HepG2 (cell line): ENCODE measurements at regions not wholly inside any gene's neighbourhood (a gene's known extent, or its start where the extent isn't known, plus 50 kb on each side); places are given as distances from the start of the nearest gene placed in this dataset.

Experiments used
- ATAC-seq: fragments of 200-7000 bp; cut with Tn5 transposase; 3 replicates; pipeline ENCODE4 v1.9.1; 2020; ENCODE audit warnings: mild to moderate bottlenecking, moderate library complexity
- BruUV-seq: library from RNA; stranded (reverse); fragments of 400-500 nt; replicated peaks from 2 replicates; lab custom pipeline; 2021; lab: Mats Ljungman, UMichigan
- CTCF ChIA-PET: fragments of 300-600 bp; formaldehyde crosslinking; extraction: SDS; loops from one replicate; lab custom pipeline; 2021; ENCODE audit warnings: low total read pairs, inconsistent platforms, low intra/inter-chr PET ratio; lab: Yijun Ruan, JAX
- POLR2A ChIA-PET: fragments of 350-600 bp; sonication (Branson Sonifier 250); formaldehyde crosslinking; loops from one replicate; lab custom pipeline; 2020; ENCODE audit warnings: antibody characterized with exemption, inconsistent platforms; lab: Yijun Ruan, JAX
- DNase-seq: peaks from one replicate; pipeline ENCODE4 v3.0.0-alpha.2; 2015; ENCODE audit warnings: low spot score
- FAIRE-seq: peaks from 3 replicates; lab custom pipeline; 2011; peaks lifted over from hg19 to GRCh38; lab: Jason Lieb, UNC
- H2AFZ ChIP-seq: one replicate; pipeline ENCODE4 v1.6.1; 2011; ENCODE audit warnings: low read length, inconsistent platforms
- H3K27ac ChIP-seq: fragments of 300-600 bp; 3 replicates; pipeline ENCODE4 v1.8.0; 2011; ENCODE audit warnings: mixed run types, mild to moderate bottlenecking, mixed read lengths, low read length, inconsistent platforms; ENCODE audit not compliant: insufficient read depth; ENCODE audit errors: extremely low read length
- H3K27me3 ChIP-seq, 2 experiments: fragments of 200-600 bp in 1 of 2; 2 replicates in 1 of 2; 3 replicates in 1 of 2; pipeline versions ENCODE4 v1.6.0 to v1.8.0; 2011; ENCODE audit warnings: low read length in 2 of 2, mild to moderate bottlenecking in 2 of 2, moderate library complexity in 2 of 2, inconsistent platforms in 1 of 2; ENCODE audit not compliant: insufficient read depth in 2 of 2, control insufficient read depth in 1 of 2
- H3K36me3 ChIP-seq, 2 experiments: fragments of 200-600 bp in 1 of 2; replicated peaks in 1 of 2; 2 replicates in 1 of 2; 3 replicates in 1 of 2; pipeline versions ENCODE4 v1.5.1 to v1.8.0; 2011; ENCODE audit warnings: low read length in 2 of 2, inconsistent platforms in 1 of 2; ENCODE audit not compliant: insufficient read depth in 2 of 2, control insufficient read depth in 1 of 2
- H3K4me1 ChIP-seq: 2 replicates; pipeline ENCODE4 v1.5.1; 2012; ENCODE audit warnings: low read length, inconsistent platforms; ENCODE audit not compliant: insufficient read depth
- H3K4me2 ChIP-seq: 2 replicates; pipeline ENCODE4 v1.6.0; 2011; ENCODE audit warnings: low read depth, low read length, inconsistent platforms
- H3K4me3 ChIP-seq, 3 experiments: fragments of 200-600 bp in 1 of 3; sonication (generic), shearing (Covaris generic) in 1 of 3; replicated peaks in 1 of 3; 2 replicates each; pipeline ENCODE4 v1.5.1; 2011 to 2016; ENCODE audit warnings: low read length in 3 of 3, inconsistent platforms in 2 of 3, low read depth in 2 of 3, mild to moderate bottlenecking in 2 of 3, control low read depth in 1 of 3, mixed read lengths in 1 of 3; ENCODE audit not compliant: insufficient read depth in 1 of 3
- H3K79me2 ChIP-seq: one replicate; pipeline ENCODE4 v1.6.1; 2011; ENCODE audit warnings: low read length, inconsistent platforms; ENCODE audit not compliant: insufficient read depth
- H3K9ac ChIP-seq: 2 replicates; pipeline ENCODE4 v1.6.0; 2011; ENCODE audit warnings: mild to moderate bottlenecking, low read depth, low read length, inconsistent platforms; ENCODE audit not compliant: insufficient read depth
- H3K9me3 ChIP-seq: 2 replicates; pipeline ENCODE4 v1.5.1; 2012; ENCODE audit warnings: mild to moderate bottlenecking, low read length
- H4K20me1 ChIP-seq: 2 replicates; pipeline ENCODE4 v1.6.0; 2011; ENCODE audit warnings: inconsistent platforms, mild to moderate bottlenecking, low read length, moderate library complexity; ENCODE audit not compliant: insufficient read depth
- CBFB ChIP-seq: sonication (generic); formaldehyde crosslinking; IDR thresholded peaks from 2 replicates; pipeline ENCODE4 v1.4.0; 2020; ENCODE audit warnings: missing genetic modification reagents
- CENPX ChIP-seq: sonication (generic); formaldehyde crosslinking; IDR thresholded peaks from 2 replicates; pipeline ENCODE4 v1.9.0; 2021; ENCODE audit warnings: mild to moderate bottlenecking, missing genetic modification reagents, moderate library complexity
- HNRNPLL ChIP-seq: fragments of 200-400 bp; formaldehyde crosslinking; IDR thresholded peaks from 2 replicates; pipeline ENCODE4 v1.6.1; 2017; ENCODE audit warnings: mild to moderate bottlenecking, low read depth, low read length; ENCODE audit not compliant: poor library complexity, severe bottlenecking
- LRRFIP1 ChIP-seq: sonication (generic); formaldehyde crosslinking; conservative IDR thresholded peaks from 2 replicates; pipeline ENCODE4 v1.4.0; 2020; ENCODE audit warnings: missing genetic modification reagents
- SCMH1 ChIP-seq: sonication (generic); formaldehyde crosslinking; IDR thresholded peaks from 2 replicates; pipeline ENCODE4 v1.9.0; 2021; ENCODE audit warnings: missing genetic modification reagents, mild to moderate bottlenecking, borderline replicate concordance
- TBX3 ChIP-seq: fragments of 450-650 bp; IDR thresholded peaks from 2 replicates; pipeline ENCODE4 v1.6.1; 2017; ENCODE audit warnings: antibody characterized with exemption, mild to moderate bottlenecking, inconsistent platforms, borderline replicate concordance
- TEF ChIP-seq: sonication (generic); formaldehyde crosslinking; IDR thresholded peaks from 2 replicates; pipeline ENCODE4 v1.5.0; 2020; ENCODE audit warnings: missing genetic modification reagents
- ZFP1 ChIP-seq: IDR thresholded peaks from 2 replicates; pipeline ENCODE4 v1.6.1; 2016
- ZNF225 ChIP-seq: sonication (generic); formaldehyde crosslinking; IDR thresholded peaks from 2 replicates; pipeline ENCODE4 v1.4.0; 2020; ENCODE audit warnings: mild to moderate bottlenecking, missing genetic modification reagents
- ZNF281 ChIP-seq: sonication (generic); formaldehyde crosslinking; IDR thresholded peaks from 2 replicates; pipeline ENCODE4 v1.4.0; 2020; ENCODE audit warnings: missing genetic modification reagents, borderline replicate concordance
- ZNF460 ChIP-seq: sonication (generic); formaldehyde crosslinking; IDR thresholded peaks from 2 replicates; pipeline ENCODE4 v1.5.1; 2020; ENCODE audit warnings: missing genetic modification reagents, mild to moderate bottlenecking, borderline replicate concordance
- ZNF670 ChIP-seq: sonication (generic); formaldehyde crosslinking; IDR thresholded peaks from 2 replicates; pipeline ENCODE4 v1.8.0; 2022; ENCODE audit warnings: mild to moderate bottlenecking, missing genetic modification reagents, borderline replicate concordance
- WGBS: methylation state at CpG from one replicate; pipeline ENCODE4 v1.1.6; 2017; ENCODE audit warnings: low lambda C conversion rate; 5-methylcytosine and 5-hydroxymethylcytosine counted together
- in situ Hi-C: cut with HindIII; loops from 2 replicates; pipeline ENCODE4 v1.10.0; 2017; ENCODE audit warnings: low pct_unique_long_range_greater_than_20kb; ENCODE audit not compliant: extremely low pct_ligation_motif_present
- intact Hi-C: fragments of 100-400 bp; cut with micrococcal nuclease; formaldehyde crosslinking; loops from one replicate; pipeline ENCODE4 v1.10.0; 2022; ENCODE audit not compliant: unreplicated experiment

GRCh38 chr15:70597056-70597603 is 166.2 kb downstream of the UACA start (continued):
- TF ChIP-seq CENPX: no peak
- no peak for TF ChIP-seq ZNF225
- no peak for TF ChIP-seq CBFB (CRISPR knock-in tag)

- POLR2A ChIA-PET: interaction anchor here (0.9 to 2.2 kb wide), 2 partner anchors 9 to 12 kb away, joined by 3 to 8 read pairs; no protein-coding TSS in a partner anchor
- H3K27me3 ChIP-seq: no peaks in the 10 kb centered on the region
- peak overlapping the region; percentile 10; the same call in 1 of the 2 replicates for H3K4me2 ChIP-seq
- intact Hi-C loops (no loop called here), in situ Hi-C loops (no loop called here)
- no peaks in the 10 kb centered on the region for H3K79me2 ChIP-seq
- CTCF ChIA-PET: no interaction called here
- no peak overlapping the region for H3K27ac ChIP-seq
- BruUV-seq: no TSS peak
- peak; percentile 95 for ATAC-seq
- H4K20me1 ChIP-seq: no peaks in the 10 kb centered on the region
- peak; percentile 89 for DNase-seq
- no peak overlapping the region for H2AFZ ChIP-seq
- no peaks in the 10 kb centered on the region for H3K36me3 ChIP-seq
- H3K4me3 ChIP-seq: no peak overlapping the region
- FAIRE-seq: peak; percentile 34
- H3K9me3 ChIP-seq: peaks cover 5% of the 10 kb centered on the region; the same call in 1 of the 2 replicates
- no peak overlapping the region for H3K9ac ChIP-seq
- H3K4me1 ChIP-seq: peaks cover 47% of the 10 kb centered on the region
- WGBS: 93% methylated on average over 2 of the region's 2 CpGs
- TF ChIP-seq ZFP1 (CRISPR knock-in tag) (peak; percentile 97), ZNF460 (CRISPR knock-in tag) (0 out of 2 replicates have a peak, but pooled peaks have one; percentile 14), LRRFIP1 (CRISPR knock-in tag) (no peak), TBX3 (0 out of 2 replicates have a peak, but pooled peaks have one; percentile 12), SCMH1 (CRISPR knock-in tag) (no peak), ZNF670 (peak; percentile 70; the same call in 1 of the 2 replicates), TEF (peak; percentile 20; the same call in 1 of the 2 replicates), HNRNPLL (no peak), ZNF281 (CRISPR knock-in tag) (peak; percentile 91)
Measured at GRCh38 chr15:70596354-70597055, 166.9 kb downstream of the UACA start.
